HL-60 (cell line): ENCODE measurements at regions not wholly inside any gene's neighbourhood (a gene's known extent, or its start where the extent isn't known, plus 50 kb on each side); places are given as distances from the start of the nearest gene placed in this dataset.
"Not testable (repeated sequence)": the region's sequence is repeated elsewhere in the genome, so short reads cannot be mapped to it uniquely, and the experiment has no call there.

Experiments used
- CTCF ChIP-seq: IDR thresholded peaks from one replicate; pipeline ENCODE4 v1.5.1; 2011; ENCODE audit warnings: low read length, control low read depth, inconsistent platforms; ENCODE audit not compliant: insufficient read depth
- GABPA ChIP-seq: IDR thresholded peaks from 2 replicates; pipeline ENCODE4 v1.6.1; 2012; ENCODE audit warnings: low read depth
- POLR2AphosphoS5 ChIP-seq: IDR thresholded peaks from 2 replicates; pipeline ENCODE4 v1.6.1; 2012; ENCODE audit warnings: low read depth
- REST ChIP-seq: IDR thresholded peaks from 2 replicates; pipeline ENCODE4 v1.6.1; 2012; ENCODE audit warnings: low read depth; ENCODE audit not compliant: insufficient replicate concordance
- SPI1 ChIP-seq: IDR thresholded peaks from 2 replicates; pipeline ENCODE4 v1.6.1; 2012; ENCODE audit warnings: low read depth, mild to moderate bottlenecking, borderline replicate concordance

GRCh38 chr7:114077158-114077524, 158.3 kb upstream of the PPP1R3A start:
- TF ChIP-seq CTCF, POLR2AphosphoS5, REST, SPI1, GABPA: not testable (repeated sequence)
